ENCODE measurements at regions not wholly inside any gene's neighbourhood (a gene's known extent, or its start where the extent isn't known, plus 50 kb on each side); places are given as distances from the start of the nearest gene placed in this dataset.

GRCh38 chr11:69419662-69420395 is 61.6 kb upstream of the LINC01488 start:
- Histone ChIP-seq H3K36me3 (ENCODE audit: control insufficient read depth in 2 of 2, insufficient read depth in 2 of 2, low read length in 1 of 2) (no peaks in the 10 kb centered on the region), H3K27me3 (ENCODE audit: control insufficient read depth in 1 of 2, insufficient read depth in 2 of 2, low read length in 2 of 2) (no peaks in the 10 kb centered on the region), H3K4me1 (ENCODE audit: control insufficient read depth in 2 of 2, insufficient read depth in 2 of 2, low read length in 1 of 2) (no peaks in the 10 kb centered on the region), H3K27ac (ENCODE audit: low read depth in 2 of 2, low read length in 1 of 2) (no peak overlapping the region), H3K9me3 (ENCODE audit: control insufficient read depth in 2 of 2, insufficient read depth in 1 of 2, low read depth in 1 of 2, low read length in 1 of 2) (peaks cover 0 to 1% of the 10 kb centered on the region in 2 donors), H3K4me3 (ENCODE audit: low read depth in 1 of 2, low read length in 2 of 2) (no peak overlapping the region)
- 78 to 79% methylated on average over 20 of the region's 20 CpGs for WGBS, 2 donors

- 90 to 93% methylated on average over 16 of the region's 16 CpGs for WGBS, 2 donors
- no peak overlapping the region for H3K4me3 ChIP-seq (ENCODE audit: low read depth in 1 of 2, low read length in 2 of 2)
- H3K9me3 ChIP-seq (ENCODE audit: control insufficient read depth in 2 of 2, insufficient read depth in 1 of 2, low read depth in 1 of 2, low read length in 1 of 2), result peaks cover 0 to 6% of the 10 kb centered on the region in 2 donors
- no peaks in the 10 kb centered on the region for H3K36me3 ChIP-seq (ENCODE audit: control insufficient read depth in 2 of 2, insufficient read depth in 2 of 2, low read length in 1 of 2)
- H3K27me3 ChIP-seq (ENCODE audit: control insufficient read depth in 1 of 2, insufficient read depth in 2 of 2, low read length in 2 of 2), result no peaks in the 10 kb centered on the region
- H3K4me1 ChIP-seq (ENCODE audit: control insufficient read depth in 2 of 2, insufficient read depth in 2 of 2, low read length in 1 of 2), result no peaks in the 10 kb centered on the region
- H3K27ac ChIP-seq (ENCODE audit: low read depth in 2 of 2, low read length in 1 of 2), result no peak overlapping the region
Measured at GRCh38 chr11:69422645-69423044, 58.8 kb upstream of the LINC01488 start.

- Histone ChIP-seq H3K4me1 (ENCODE audit: control insufficient read depth in 2 of 2, insufficient read depth in 2 of 2, low read length in 1 of 2) (no peaks in the 10 kb centered on the region), H3K4me3 (ENCODE audit: low read depth in 1 of 2, low read length in 2 of 2) (no peak overlapping the region), H3K27me3 (ENCODE audit: control insufficient read depth in 1 of 2, insufficient read depth in 2 of 2, low read length in 2 of 2) (no peaks in the 10 kb centered on the region), H3K36me3 (ENCODE audit: control insufficient read depth in 2 of 2, insufficient read depth in 2 of 2, low read length in 1 of 2) (no peaks in the 10 kb centered on the region), H3K27ac (ENCODE audit: low read depth in 2 of 2, low read length in 1 of 2) (no peak overlapping the region), H3K9me3 (ENCODE audit: control insufficient read depth in 2 of 2, insufficient read depth in 1 of 2, low read depth in 1 of 2, low read length in 1 of 2) (peaks cover 0 to 6% of the 10 kb centered on the region in 2 donors)
- 87 to 90% methylated on average over 13 of the region's 13 CpGs for WGBS, 2 donors
Measured at GRCh38 chr11:69423181-69423580, 58.3 kb upstream of the LINC01488 start.

GRCh38 chr11:69423611-69424385 is 57.7 kb upstream of the LINC01488 start:
- 88 to 92% methylated on average over 12 of the region's 12 CpGs for WGBS, 2 donors

GRCh38 chr11:69424748-69425147 is 56.7 kb upstream of the LINC01488 start:
- Histone ChIP-seq H3K4me3 (ENCODE audit: low read depth in 1 of 2, low read length in 2 of 2) (no peak overlapping the region), H3K27me3 (ENCODE audit: control insufficient read depth in 1 of 2, insufficient read depth in 2 of 2, low read length in 2 of 2) (no peaks in the 10 kb centered on the region), H3K36me3 (ENCODE audit: control insufficient read depth in 2 of 2, insufficient read depth in 2 of 2, low read length in 1 of 2) (no peaks in the 10 kb centered on the region), H3K9me3 (ENCODE audit: control insufficient read depth in 2 of 2, insufficient read depth in 1 of 2, low read depth in 1 of 2, low read length in 1 of 2) (peaks cover 0 to 6% of the 10 kb centered on the region in 2 donors), H3K27ac (ENCODE audit: low read depth in 2 of 2, low read length in 1 of 2) (no peak overlapping the region), H3K4me1 (ENCODE audit: control insufficient read depth in 2 of 2, insufficient read depth in 2 of 2, low read length in 1 of 2) (peaks cover 0 to 2% of the 10 kb centered on the region in 2 donors)
- 80 to 90% methylated on average over 3 of the region's 3 CpGs for WGBS, 2 donors

More at GRCh38 chr11:69423611-69424385, 57.7 kb upstream of the LINC01488 start:
- Histone ChIP-seq H3K27me3 (ENCODE audit: control insufficient read depth in 1 of 2, insufficient read depth in 2 of 2, low read length in 2 of 2) (no peaks in the 10 kb centered on the region), H3K9me3 (ENCODE audit: control insufficient read depth in 2 of 2, insufficient read depth in 1 of 2, low read depth in 1 of 2, low read length in 1 of 2) (peaks cover 0 to 6% of the 10 kb centered on the region in 2 donors), H3K4me1 (ENCODE audit: control insufficient read depth in 2 of 2, insufficient read depth in 2 of 2, low read length in 1 of 2) (no peaks in the 10 kb centered on the region), H3K4me3 (ENCODE audit: low read depth in 1 of 2, low read length in 2 of 2) (no peak overlapping the region), H3K36me3 (ENCODE audit: control insufficient read depth in 2 of 2, insufficient read depth in 2 of 2, low read length in 1 of 2) (no peaks in the 10 kb centered on the region), H3K27ac (ENCODE audit: low read depth in 2 of 2, low read length in 1 of 2) (no peak overlapping the region)

- peaks cover 0 to 6% of the 10 kb centered on the region in 2 donors for H3K9me3 ChIP-seq (ENCODE audit: control insufficient read depth in 2 of 2, insufficient read depth in 1 of 2, low read depth in 1 of 2, low read length in 1 of 2)
- H3K27ac ChIP-seq (ENCODE audit: low read depth in 2 of 2, low read length in 1 of 2), result no peak overlapping the region
- H3K4me1 ChIP-seq (ENCODE audit: control insufficient read depth in 2 of 2, insufficient read depth in 2 of 2, low read length in 1 of 2), result peaks cover 0 to 4% of the 10 kb centered on the region in 2 donors
- no peak overlapping the region for H3K4me3 ChIP-seq (ENCODE audit: low read depth in 1 of 2, low read length in 2 of 2)
- no peaks in the 10 kb centered on the region for H3K27me3 ChIP-seq (ENCODE audit: control insufficient read depth in 1 of 2, insufficient read depth in 2 of 2, low read length in 2 of 2)
- H3K36me3 ChIP-seq (ENCODE audit: control insufficient read depth in 2 of 2, insufficient read depth in 2 of 2, low read length in 1 of 2), result no peaks in the 10 kb centered on the region
- 96 to 97% methylated on average over 7 of the region's 7 CpGs for WGBS, 2 donors
Measured at GRCh38 chr11:69425444-69425843, 56.0 kb upstream of the LINC01488 start.

GRCh38 chr11:69425895-69426544 is 55.4 kb upstream of the LINC01488 start:
- no peak overlapping the region for H3K27ac ChIP-seq (ENCODE audit: low read depth in 2 of 2, low read length in 1 of 2)
- no peak overlapping the region for H3K4me3 ChIP-seq (ENCODE audit: low read depth in 1 of 2, low read length in 2 of 2)
- 81 to 83% methylated on average over 22 of the region's 22 CpGs for WGBS, 2 donors
- no peaks in the 10 kb centered on the region for H3K36me3 ChIP-seq (ENCODE audit: control insufficient read depth in 2 of 2, insufficient read depth in 2 of 2, low read length in 1 of 2)
- no peaks in the 10 kb centered on the region for H3K27me3 ChIP-seq (ENCODE audit: control insufficient read depth in 1 of 2, insufficient read depth in 2 of 2, low read length in 2 of 2)
- peaks cover 0 to 9% of the 10 kb centered on the region in 2 donors for H3K4me1 ChIP-seq (ENCODE audit: control insufficient read depth in 2 of 2, insufficient read depth in 2 of 2, low read length in 1 of 2)
- H3K9me3 ChIP-seq (ENCODE audit: control insufficient read depth in 2 of 2, insufficient read depth in 1 of 2, low read depth in 1 of 2, low read length in 1 of 2), result peaks cover 0 to 6% of the 10 kb centered on the region in 2 donors

- 60 to 67% methylated on average over 6 of the region's 6 CpGs for WGBS, 2 donors
Measured at GRCh38 chr11:69427337-69427736, 54.1 kb upstream of the LINC01488 start.

More at GRCh38 chr11:69427337-69427736, 54.1 kb upstream of the LINC01488 start:
- H3K27me3 ChIP-seq (ENCODE audit: control insufficient read depth in 1 of 2, insufficient read depth in 2 of 2, low read length in 2 of 2), result no peaks in the 10 kb centered on the region
- peaks cover 0 to 6% of the 10 kb centered on the region in 2 donors for H3K9me3 ChIP-seq (ENCODE audit: control insufficient read depth in 2 of 2, insufficient read depth in 1 of 2, low read depth in 1 of 2, low read length in 1 of 2)
- peaks cover 0 to 11% of the 10 kb centered on the region in 2 donors for H3K4me1 ChIP-seq (ENCODE audit: control insufficient read depth in 2 of 2, insufficient read depth in 2 of 2, low read length in 1 of 2)
- H3K4me3 ChIP-seq (ENCODE audit: low read depth in 1 of 2, low read length in 2 of 2), result no peak overlapping the region
- H3K36me3 ChIP-seq (ENCODE audit: control insufficient read depth in 2 of 2, insufficient read depth in 2 of 2, low read length in 1 of 2), result no peaks in the 10 kb centered on the region
- no peak overlapping the region for H3K27ac ChIP-seq (ENCODE audit: low read depth in 2 of 2, low read length in 1 of 2)

All from esophagus (tissue), 2 donors.